ENCODE measurements at regions not wholly inside any gene's neighbourhood (a gene's known extent, or its start where the extent isn't known, plus 50 kb on each side); places are given as distances from the start of the nearest gene placed in this dataset.

GRCh38 chr6:150456466-150456865 is 87.7 kb downstream of the IYD start:
- no peaks in the 10 kb centered on the region for H3K79me2 ChIP-seq
- peak; percentile 32 for DNase-seq (ENCODE audit: low spot score)
- H3K9me2 ChIP-seq (replicated peaks; ENCODE audit: insufficient read depth) = no peaks in the 10 kb centered on the region
- no peaks in the 10 kb centered on the region for H3K27me3 ChIP-seq
- H3K4me1 ChIP-seq (ENCODE audit: insufficient read depth) = peaks cover 6% of the 10 kb centered on the region
- H4K20me1 ChIP-seq (ENCODE audit: insufficient read depth, poor library complexity, severe bottlenecking) = no peaks in the 10 kb centered on the region
- H3K9me3 ChIP-seq (ENCODE audit: low read depth) = no peaks in the 10 kb centered on the region
- H2AFZ ChIP-seq = no peak overlapping the region
- TF ChIP-seq, protein P1, sequence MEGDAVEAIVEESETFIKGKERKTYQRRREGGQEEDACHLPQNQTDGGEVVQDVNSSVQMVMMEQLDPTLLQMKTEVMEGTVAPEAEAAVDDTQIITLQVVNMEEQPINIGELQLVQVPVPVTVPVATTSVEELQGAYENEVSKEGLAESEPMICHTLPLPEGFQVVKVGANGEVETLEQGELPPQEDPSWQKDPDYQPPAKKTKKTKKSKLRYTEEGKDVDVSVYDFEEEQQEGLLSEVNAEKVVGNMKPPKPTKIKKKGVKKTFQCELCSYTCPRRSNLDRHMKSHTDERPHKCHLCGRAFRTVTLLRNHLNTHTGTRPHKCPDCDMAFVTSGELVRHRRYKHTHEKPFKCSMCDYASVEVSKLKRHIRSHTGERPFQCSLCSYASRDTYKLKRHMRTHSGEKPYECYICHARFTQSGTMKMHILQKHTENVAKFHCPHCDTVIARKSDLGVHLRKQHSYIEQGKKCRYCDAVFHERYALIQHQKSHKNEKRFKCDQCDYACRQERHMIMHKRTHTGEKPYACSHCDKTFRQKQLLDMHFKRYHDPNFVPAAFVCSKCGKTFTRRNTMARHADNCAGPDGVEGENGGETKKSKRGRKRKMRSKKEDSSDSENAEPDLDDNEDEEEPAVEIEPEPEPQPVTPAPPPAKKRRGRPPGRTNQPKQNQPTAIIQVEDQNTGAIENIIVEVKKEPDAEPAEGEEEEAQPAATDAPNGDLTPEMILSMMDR (IDR thresholded peaks at IDR 0.05; ENCODE audit: poor library complexity) = no peak
- TF ChIP-seq EZH2 (IDR thresholded peaks at IDR 0.05; ENCODE audit: borderline replicate concordance) (no peak), EZH2phosphoT487 (IDR thresholded peaks at IDR 0.05; ENCODE audit: low read depth, severe bottlenecking, unreplicated experiment) (no peak)
- H3K27ac ChIP-seq = no peak overlapping the region
- H3K36me3 ChIP-seq (replicated peaks; ENCODE audit: insufficient read depth, low read depth) = no peaks in the 10 kb centered on the region
- 52% methylated on average over 7 of the region's 7 CpGs for WGBS (ENCODE audit: low lambda C conversion rate, missing lambda C conversion rate)
- H3K4me2 ChIP-seq = no peak overlapping the region
- no peak overlapping the region for H3K4me3 ChIP-seq

DNA sequence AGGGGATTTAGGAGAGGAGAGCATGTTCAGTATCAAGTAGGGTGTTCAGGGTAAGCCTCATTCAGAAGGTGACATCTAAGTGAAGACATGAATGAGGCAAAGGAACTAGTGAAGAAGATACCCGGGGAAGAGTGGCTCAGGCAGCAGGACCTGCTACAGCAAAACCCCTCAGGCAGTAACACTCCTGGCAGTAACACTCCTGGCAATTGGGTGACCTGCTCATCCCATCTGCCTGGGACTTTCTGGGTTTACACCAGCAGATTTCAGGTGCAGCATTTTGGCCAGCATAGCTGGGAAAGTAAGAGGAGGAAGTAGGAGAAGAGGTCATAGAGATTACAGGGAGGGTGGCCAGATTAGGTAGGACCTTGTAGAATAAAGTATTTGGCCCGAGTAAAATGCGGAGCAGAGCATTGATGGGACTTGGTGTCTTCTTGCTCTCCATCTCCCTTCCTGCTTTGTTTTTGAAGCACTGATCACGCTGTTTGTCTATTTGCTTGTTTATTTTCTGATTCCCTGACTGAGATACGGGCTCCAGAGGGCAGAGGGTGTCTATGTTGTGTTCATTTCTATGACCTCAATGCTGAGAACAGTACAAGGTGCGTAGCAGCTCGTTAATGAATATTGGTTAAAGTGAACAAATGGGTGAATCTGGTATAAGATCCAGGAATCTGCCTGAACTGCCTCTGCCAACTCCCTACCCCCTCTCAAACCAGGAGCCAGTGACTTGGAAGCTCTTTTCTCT is 88.3 kb downstream of the IYD start:
- H3K4me1 ChIP-seq (ENCODE audit: insufficient read depth) = peaks cover 6% of the 10 kb centered on the region
- no peaks in the 10 kb centered on the region for H3K9me2 ChIP-seq (replicated peaks; ENCODE audit: insufficient read depth)
- no peaks in the 10 kb centered on the region for H4K20me1 ChIP-seq (ENCODE audit: insufficient read depth, poor library complexity, severe bottlenecking)
- no peak for DNase-seq (ENCODE audit: low spot score)
- H3K27ac ChIP-seq = no peak overlapping the region
- H3K4me2 ChIP-seq = no peak overlapping the region
- no peaks in the 10 kb centered on the region for H3K36me3 ChIP-seq (replicated peaks; ENCODE audit: insufficient read depth, low read depth)
- WGBS (ENCODE audit: low lambda C conversion rate, missing lambda C conversion rate) = 85% methylated on average over 7 of the region's 7 CpGs
- no peak overlapping the region for H3K4me3 ChIP-seq
- H2AFZ ChIP-seq = no peak overlapping the region
- H3K27me3 ChIP-seq = no peaks in the 10 kb centered on the region
- TF ChIP-seq, protein P1 (IDR thresholded peaks at IDR 0.05; ENCODE audit: poor library complexity) = no peak
- TF ChIP-seq EZH2phosphoT487 (IDR thresholded peaks at IDR 0.05; ENCODE audit: low read depth, severe bottlenecking, unreplicated experiment) (no peak), EZH2 (IDR thresholded peaks at IDR 0.05; ENCODE audit: borderline replicate concordance) (no peak)
- no peaks in the 10 kb centered on the region for H3K79me2 ChIP-seq
- no peaks in the 10 kb centered on the region for H3K9me3 ChIP-seq (ENCODE audit: low read depth)

GRCh38 chr6:150458579-150458978 is 89.8 kb downstream of the IYD start:
- Histone ChIP-seq H3K4me2 (no peak overlapping the region), H3K27ac (no peak overlapping the region), H3K4me1 (ENCODE audit: insufficient read depth) (peaks cover 6% of the 10 kb centered on the region), H3K79me2 (no peaks in the 10 kb centered on the region), H4K20me1 (ENCODE audit: insufficient read depth, poor library complexity, severe bottlenecking) (no peaks in the 10 kb centered on the region), H3K9me2 (replicated peaks; ENCODE audit: insufficient read depth) (no peaks in the 10 kb centered on the region), H3K9me3 (ENCODE audit: low read depth) (no peaks in the 10 kb centered on the region), H3K36me3 (replicated peaks; ENCODE audit: insufficient read depth, low read depth) (no peaks in the 10 kb centered on the region), H3K27me3 (no peaks in the 10 kb centered on the region), H3K4me3 (no peak overlapping the region), H2AFZ (no peak overlapping the region)
- no peak for DNase-seq (ENCODE audit: low spot score)
- TF ChIP-seq EZH2phosphoT487 (IDR thresholded peaks at IDR 0.05; ENCODE audit: low read depth, severe bottlenecking, unreplicated experiment) = no peak
- no peak for TF ChIP-seq EZH2 (IDR thresholded peaks at IDR 0.05; ENCODE audit: borderline replicate concordance)
- TF ChIP-seq, protein P1 (IDR thresholded peaks at IDR 0.05; ENCODE audit: poor library complexity) = no peak
- WGBS (ENCODE audit: low lambda C conversion rate, missing lambda C conversion rate) = 76% methylated on average over 5 of the region's 5 CpGs

Data from hepatocyte (in vitro differentiated cells).